ENCODE measurements at regions not wholly inside any gene's neighbourhood (a gene's known extent, or its start where the extent isn't known, plus 50 kb on each side); places are given as distances from the start of the nearest gene placed in this dataset.

- no peak for DNase-seq (ENCODE audit: low read depth)
- H3K4me3 ChIP-seq (ENCODE audit: control insufficient read depth, low read depth, low read length): no peak overlapping the region
- TF ChIP-seq CTCF (conservative IDR thresholded peaks at IDR 0.05; ENCODE audit: control insufficient read depth, insufficient read depth, low read depth, low read length): no peak
Measured at GRCh38 chrX:13112499-13112898, 68.1 kb upstream of the FAM9C start.

GRCh38 chrX:13110433-13111324, 66.3 kb upstream of the FAM9C start:
- no peak overlapping the region for H3K4me3 ChIP-seq (ENCODE audit: control insufficient read depth, low read depth, low read length)
- no peak for TF ChIP-seq CTCF (conservative IDR thresholded peaks at IDR 0.05; ENCODE audit: control insufficient read depth, insufficient read depth, low read depth, low read length)
- peak; percentile 95 for DNase-seq (ENCODE audit: low read depth)

GRCh38 chrX:13109817-13110216, 65.4 kb upstream of the FAM9C start:
- DNase-seq (ENCODE audit: low read depth): peak; percentile 86
- no peak overlapping the region for H3K4me3 ChIP-seq (ENCODE audit: control insufficient read depth, low read depth, low read length)
- no peak for TF ChIP-seq CTCF (conservative IDR thresholded peaks at IDR 0.05; ENCODE audit: control insufficient read depth, insufficient read depth, low read depth, low read length)

- no peak overlapping the region for H3K4me3 ChIP-seq (ENCODE audit: control insufficient read depth, low read depth, low read length)
- no peak for DNase-seq (ENCODE audit: low read depth)
- no peak for TF ChIP-seq CTCF (conservative IDR thresholded peaks at IDR 0.05; ENCODE audit: control insufficient read depth, insufficient read depth, low read depth, low read length)
Measured at GRCh38 chrX:13103914-13104274, 59.5 kb upstream of the FAM9C start.

GRCh38 chrX:13103188-13103913, 58.9 kb upstream of the FAM9C start:
- H3K4me3 ChIP-seq (ENCODE audit: control insufficient read depth, low read depth, low read length): no peak overlapping the region
- no peak for TF ChIP-seq CTCF (conservative IDR thresholded peaks at IDR 0.05; ENCODE audit: control insufficient read depth, insufficient read depth, low read depth, low read length)
- DNase-seq (ENCODE audit: low read depth): peak; percentile 57

- H3K4me3 ChIP-seq (ENCODE audit: control insufficient read depth, low read depth, low read length): no peak overlapping the region
- no peak for DNase-seq (ENCODE audit: low read depth)
- TF ChIP-seq CTCF (conservative IDR thresholded peaks at IDR 0.05; ENCODE audit: control insufficient read depth, insufficient read depth, low read depth, low read length): no peak
Measured at GRCh38 chrX:13102636-13103035, 58.2 kb upstream of the FAM9C start.

All from fibroblast of mammary gland (primary cell).